ENCODE measurements at regions not wholly inside any gene's neighbourhood (a gene's known extent, or its start where the extent isn't known, plus 50 kb on each side); places are given as distances from the start of the nearest gene placed in this dataset.

GRCh38 chr9:80285326-80285725 is 713.6 kb downstream of the TLE4 start:
- no peak for DNase-seq

DNA sequence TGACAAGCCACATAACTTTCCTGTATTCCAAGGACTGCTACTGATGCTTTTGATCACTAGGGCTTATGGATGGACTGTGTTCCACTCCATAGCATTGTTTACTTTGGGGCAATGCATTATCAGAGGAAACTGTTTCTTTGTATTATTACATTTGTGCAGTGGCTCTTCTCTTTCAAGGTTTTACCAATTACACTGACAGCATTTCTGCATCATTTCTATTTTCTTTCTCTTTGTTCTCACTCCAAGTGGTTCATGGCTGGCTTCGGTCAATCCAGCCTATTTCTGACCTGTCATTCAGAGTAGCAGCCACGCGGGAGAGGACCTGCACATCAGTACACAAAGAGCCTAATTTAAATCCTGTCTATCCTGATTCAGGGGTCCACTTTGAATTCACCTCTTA is 711.0 kb downstream of the TLE4 start:
- DNase-seq, result no peak

- no peak for DNase-seq
These were observed 687.3 kb downstream of the TLE4 start for GRCh38 chr9:80259079-80259478.

- DNase-seq, result no peak
These were observed 680.0 kb downstream of the TLE4 start for GRCh38 chr9:80251778-80252177.

GRCh38 chr9:80242022-80242421 is 670.3 kb downstream of the TLE4 start:
- DNase-seq, result no peak

- no peak for DNase-seq
These were observed 664.0 kb downstream of the TLE4 start for GRCh38 chr9:80235752-80236151.

DNA sequence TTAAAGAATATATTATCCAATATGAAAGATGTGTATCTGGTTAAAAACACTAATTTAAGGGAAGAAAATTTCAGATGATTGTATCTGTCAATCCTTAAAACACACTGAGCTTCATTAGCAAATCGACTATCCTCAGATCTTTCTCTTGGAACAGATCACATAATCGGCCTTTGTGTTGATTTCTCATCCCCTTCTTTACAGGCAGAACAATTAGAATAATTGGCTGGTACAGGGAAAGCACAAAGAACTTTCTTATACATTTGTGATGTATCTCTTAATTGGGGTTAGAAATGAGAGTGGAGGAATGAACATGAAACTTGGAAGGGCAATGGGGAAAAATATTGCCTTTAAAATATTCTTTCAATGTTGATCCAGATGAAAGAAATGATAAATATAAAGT is 662.1 kb downstream of the TLE4 start:
- no peak for DNase-seq

DNA sequence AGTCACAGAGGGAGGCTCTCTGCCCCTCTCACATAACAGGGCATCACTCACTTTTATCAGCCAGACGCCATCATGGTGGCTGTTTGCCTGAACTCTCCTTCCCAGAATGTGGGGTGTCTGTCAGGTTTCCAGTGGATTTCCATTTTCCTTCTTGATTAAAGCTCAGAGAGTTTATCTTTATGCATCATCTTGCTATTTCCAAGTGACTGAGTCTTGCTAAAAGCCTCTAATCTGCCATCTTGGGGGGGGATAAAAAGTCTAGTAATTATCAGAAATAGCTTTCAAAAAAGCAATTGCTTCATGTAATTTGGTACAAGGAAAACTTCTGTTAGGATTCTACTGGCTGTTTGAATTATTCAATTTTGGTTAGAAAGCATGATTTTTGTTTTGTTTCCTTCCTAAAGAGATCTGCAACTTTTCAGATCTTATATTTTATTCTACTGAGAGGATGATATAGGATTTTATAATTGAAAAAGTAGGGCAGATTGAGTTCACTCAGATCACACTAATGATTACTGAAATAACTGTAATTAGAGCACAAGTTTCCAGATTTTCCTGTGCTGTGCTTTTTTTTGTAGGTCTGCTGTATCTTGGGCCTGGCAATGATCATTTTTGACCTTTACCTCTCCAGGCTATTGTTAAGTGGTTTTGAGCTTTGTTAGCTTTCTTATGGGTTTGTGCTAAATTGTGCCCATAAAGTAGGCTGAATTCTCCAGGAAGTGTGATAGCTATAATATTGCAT is 661.5 kb downstream of the TLE4 start:
- DNase-seq, result no peak

- no peak for DNase-seq
These were observed 659.8 kb downstream of the TLE4 start for GRCh38 chr9:80231318-80232236.

- no peak for DNase-seq
These were observed 652.1 kb downstream of the TLE4 start for GRCh38 chr9:80223897-80224296.

GRCh38 chr9:80222466-80223169 is 650.9 kb downstream of the TLE4 start:
- no peak for DNase-seq

DNA sequence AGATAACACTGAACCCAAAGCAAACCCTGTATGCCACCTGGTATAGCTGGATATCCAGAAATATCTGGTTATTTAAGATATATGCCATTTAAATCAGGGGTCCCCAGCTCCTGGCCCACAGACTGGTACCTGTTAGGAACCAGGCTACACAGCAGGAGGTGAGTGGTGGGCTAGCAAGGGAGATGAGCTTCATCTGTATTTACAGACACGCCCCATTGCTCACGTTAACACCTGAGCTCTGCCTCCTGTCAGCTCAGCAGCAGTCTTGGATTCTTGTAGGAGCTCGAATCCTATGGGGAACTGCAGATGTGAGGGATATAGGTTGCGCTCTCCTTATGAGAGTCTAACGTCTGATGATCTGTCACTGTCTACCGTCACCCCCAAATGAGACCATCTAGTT is 646.6 kb downstream of the TLE4 start:
- no peak for DNase-seq

- DNase-seq, result no peak
These were observed 641.8 kb downstream of the TLE4 start for GRCh38 chr9:80213613-80214012.

- DNase-seq, result no peak
These were observed 636.9 kb downstream of the TLE4 start for GRCh38 chr9:80208696-80209095.

GRCh38 chr9:80204054-80204453 is 632.3 kb downstream of the TLE4 start:
- DNase-seq, result no peak

GRCh38 chr9:80197661-80198060 is 625.9 kb downstream of the TLE4 start:
- no peak for DNase-seq

GRCh38 chr9:80191108-80191507 is 619.3 kb downstream of the TLE4 start:
- DNase-seq, result no peak

GRCh38 chr9:80188579-80188978 is 616.8 kb downstream of the TLE4 start:
- DNase-seq, result no peak

- DNase-seq, result no peak
These were observed 613.5 kb downstream of the TLE4 start for GRCh38 chr9:80185112-80185738.

DNA sequence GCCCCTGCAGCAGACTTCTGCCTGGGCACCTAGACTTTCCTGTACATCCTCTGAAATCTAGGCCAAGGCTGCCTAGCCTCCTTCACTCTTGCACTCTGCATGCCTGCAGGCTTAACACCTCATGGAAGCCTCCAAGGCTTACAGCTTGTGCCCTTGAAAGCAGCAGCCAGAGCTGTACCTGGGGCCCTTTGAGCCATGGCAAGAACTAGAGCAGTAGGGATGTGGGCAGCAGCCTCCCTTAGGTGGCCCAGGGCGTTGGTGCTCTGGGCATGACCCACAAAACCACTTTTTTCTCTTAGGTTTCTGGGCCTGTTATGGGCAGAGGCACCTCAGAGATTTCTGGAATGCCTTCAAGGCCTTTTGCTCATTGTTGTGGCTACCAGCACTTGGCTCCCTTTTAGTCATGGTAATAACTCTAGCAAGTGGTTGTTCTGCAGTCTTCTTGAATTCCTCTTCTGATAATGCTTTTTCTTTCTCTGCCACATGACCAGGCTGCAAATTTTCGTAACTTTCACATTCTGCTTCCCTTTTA is 606.2 kb downstream of the TLE4 start:
- no peak for DNase-seq

DNA sequence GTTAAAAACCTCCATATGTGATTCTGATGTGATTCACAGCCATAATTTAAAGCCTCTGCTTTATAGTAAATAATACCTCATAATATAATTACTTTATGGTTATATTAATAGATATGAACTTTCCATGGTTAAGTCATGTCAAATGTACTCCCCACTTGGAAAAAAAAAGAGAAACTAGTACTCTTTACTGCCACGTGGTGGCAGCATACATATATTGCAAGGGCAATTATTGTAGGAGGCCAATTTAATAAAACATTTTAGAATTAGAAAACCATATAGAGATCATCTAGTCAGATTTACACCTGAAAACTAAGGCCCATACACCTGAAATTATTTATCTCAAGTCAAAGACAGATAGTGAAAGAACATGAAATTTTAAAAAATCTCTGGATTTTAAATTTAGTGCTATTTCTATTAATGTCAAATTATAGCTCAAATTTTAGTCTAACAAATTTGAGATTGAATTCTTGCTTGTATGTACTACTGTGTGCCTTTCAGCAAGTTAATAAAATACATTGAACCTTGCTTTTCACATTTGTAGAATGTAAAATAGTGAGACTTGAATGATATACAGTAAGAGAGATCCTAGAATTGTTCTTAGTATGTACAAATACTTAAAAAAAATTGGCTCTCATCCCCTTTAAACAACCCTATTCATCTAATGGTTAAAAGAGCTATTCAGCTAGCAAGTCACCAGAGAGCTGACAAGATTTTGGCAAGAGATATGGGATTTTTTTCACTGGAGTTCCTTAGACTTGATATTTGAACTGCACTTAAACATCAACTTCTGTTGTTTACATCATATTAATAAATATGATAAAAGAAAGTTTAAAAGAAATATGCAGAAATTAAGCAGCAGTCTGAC is 603.8 kb downstream of the TLE4 start:
- no peak for DNase-seq

- DNase-seq, result no peak
These were observed 592.1 kb downstream of the TLE4 start for GRCh38 chr9:80163889-80164288.

Data from activated T-cell treated with anti-CD3 and anti-CD28 coated beads, Interleukin-2, amount 50 U/mL, for 1 hour (primary cell).